Neural cell (in vitro differentiated cells): ENCODE measurements at regions not wholly inside any gene's neighbourhood (a gene's known extent, or its start where the extent isn't known, plus 50 kb on each side); places are given as distances from the start of the nearest gene placed in this dataset.

Source experiments
- H2AFZ ChIP-seq: fragments of 200-600, 300-800 bp; sonication (generic), shearing (Covaris generic); 2 replicates; pipeline ENCODE4 v1.6.0; 2014; ENCODE audit warnings: low read depth, mild to moderate bottlenecking, antibody characterized with exemption, low read length, moderate library complexity
- H3F3A ChIP-seq: fragments of 200-600 bp; shearing (Covaris generic); 2 replicates; pipeline ENCODE4 v1.6.1; 2016; ENCODE audit warnings: mild to moderate bottlenecking, moderate library complexity, mixed read lengths, antibody characterized with exemption, low read length; ENCODE audit not compliant: insufficient read depth, poor library complexity, severe bottlenecking
- H3K27ac ChIP-seq: fragments of 200-600, 300-800 bp; sonication (generic), shearing (Covaris generic); 2 replicates; pipeline ENCODE4 v1.5.1; 2014; ENCODE audit warnings: mild to moderate bottlenecking, low read length, moderate library complexity
- H3K27me3 ChIP-seq: fragments of 300-800, 200-600 bp; sonication (generic), shearing (Covaris generic); 2 replicates; pipeline ENCODE4 v1.6.0; 2014; ENCODE audit warnings: mild to moderate bottlenecking, low read depth, low read length, moderate library complexity; ENCODE audit not compliant: insufficient read depth
- H3K36me3 ChIP-seq: fragments of 300-800, 200-600 bp; sonication (generic), shearing (Covaris generic); 2 replicates; pipeline ENCODE4 v1.5.1; 2014; ENCODE audit warnings: mild to moderate bottlenecking, antibody characterized with exemption, low read length, moderate library complexity; ENCODE audit not compliant: insufficient read depth
- H3K4me2 ChIP-seq: fragments of 300-800, 200-600 bp; sonication (generic), shearing (Covaris generic); 2 replicates; pipeline ENCODE4 v1.6.0; 2014; ENCODE audit warnings: mild to moderate bottlenecking, low read length
- H3K4me3 ChIP-seq: fragments of 300-800, 200-600 bp; sonication (generic), shearing (Covaris generic); 2 replicates; pipeline ENCODE4 v1.5.1; 2014; ENCODE audit warnings: mild to moderate bottlenecking, low read length, moderate library complexity
- H3K79me2 ChIP-seq: fragments of 200-600 bp; shearing (Covaris generic); replicated peaks from 2 replicates; pipeline ENCODE4 v1.6.0; 2014; ENCODE audit warnings: mild to moderate bottlenecking, low read length, moderate library complexity; ENCODE audit not compliant: insufficient read depth
- H3K9ac ChIP-seq: fragments of 300-800, 200-600 bp; sonication (generic), shearing (Covaris generic); 2 replicates; pipeline ENCODE4 v1.6.1; 2016; ENCODE audit warnings: mild to moderate bottlenecking, low read length, mixed read lengths
- H3K9me2 ChIP-seq: fragments of 200-600 bp; shearing (Covaris generic); 2 replicates; pipeline ENCODE4 v1.6.1; 2016; ENCODE audit warnings: mild to moderate bottlenecking, low read length, mixed read lengths; ENCODE audit not compliant: insufficient read depth
- H3K9me3 ChIP-seq: fragments of 200-600, 300-800 bp; sonication (generic), shearing (Covaris generic); 2 replicates; pipeline ENCODE4 v1.6.1; 2016; ENCODE audit warnings: mild to moderate bottlenecking, mixed run types, low read length, moderate library complexity, mixed read lengths
- H4K20me1 ChIP-seq: fragments of 200-600 bp; shearing (Covaris generic); 2 replicates; pipeline ENCODE4 v1.6.1; 2016; ENCODE audit warnings: mild to moderate bottlenecking, mixed run types; ENCODE audit not compliant: insufficient read depth
- EP300 ChIP-seq: fragments of 450-650 bp; conservative IDR thresholded peaks from 2 replicates; pipeline ENCODE4 v1.6.1; 2014; ENCODE audit warnings: antibody characterized with exemption, mild to moderate bottlenecking, moderate library complexity; ENCODE audit not compliant: poor library complexity, severe bottlenecking
- EZH2 ChIP-seq: fragments of 200-600, 300-800 bp; shearing (Covaris generic), sonication (generic); IDR thresholded peaks from 2 replicates; pipeline ENCODE4 v1.6.1; 2014; ENCODE audit warnings: antibody characterized with exemption, low read length, borderline replicate concordance, mild to moderate bottlenecking; ENCODE audit not compliant: insufficient read depth, poor library complexity, severe bottlenecking
- MXI1 ChIP-seq: fragments of 450-650 bp; conservative IDR thresholded peaks from 2 replicates; pipeline ENCODE4 v1.6.1; 2014; ENCODE audit warnings: antibody characterized with exemption, mild to moderate bottlenecking; ENCODE audit not compliant: poor library complexity, severe bottlenecking
- POLR2AphosphoS5 ChIP-seq: IDR thresholded peaks from 2 replicates; pipeline ENCODE4 v1.6.1; 2012
- RAD21 ChIP-seq: fragments of 450-650 bp; conservative IDR thresholded peaks from 2 replicates; pipeline ENCODE4 v1.6.1; 2014; ENCODE audit warnings: antibody characterized with exemption, mild to moderate bottlenecking, moderate library complexity
- SMC3 ChIP-seq: fragments of 450-650 bp; conservative IDR thresholded peaks from 2 replicates; pipeline ENCODE4 v1.6.1; 2014; ENCODE audit warnings: antibody characterized with exemption, mild to moderate bottlenecking, moderate library complexity; ENCODE audit not compliant: poor library complexity
- TAF1 ChIP-seq: IDR thresholded peaks from 2 replicates; pipeline ENCODE4 v1.6.1; 2012; ENCODE audit warnings: low read depth
- TF ChIP-seq, protein P1 (sequence below): fragments of 450-650 bp; IDR thresholded peaks from 2 replicates; pipeline ENCODE4 v1.5.1; 2014; ENCODE audit warnings: antibody characterized with exemption, mild to moderate bottlenecking, moderate library complexity; ENCODE audit not compliant: poor library complexity, severe bottlenecking
- TF ChIP-seq, protein P2 (sequence below): IDR thresholded peaks from 2 replicates; pipeline ENCODE4 v1.6.1; 2012; ENCODE audit warnings: borderline replicate concordance

DNA sequence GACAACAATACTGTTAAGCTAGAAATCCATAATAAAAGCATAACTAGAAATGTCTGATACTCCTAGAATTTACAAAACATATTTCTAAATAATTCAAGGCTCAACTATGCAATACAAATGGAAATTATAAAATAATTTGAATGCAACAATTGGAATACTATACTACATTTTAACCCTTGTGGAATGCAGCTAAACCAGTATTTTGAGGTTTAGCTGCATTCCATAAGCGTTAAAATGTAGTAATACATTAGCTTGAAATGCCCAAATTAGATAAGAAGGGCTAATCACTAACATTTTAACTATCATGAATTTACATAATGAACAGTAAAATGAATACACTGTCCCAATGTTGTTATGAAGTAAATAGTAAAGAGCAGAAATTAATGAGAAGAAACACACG is 617.2 kb upstream of the CHORDC1 start:
- H2AFZ ChIP-seq = no peak overlapping the region
- H3K27ac ChIP-seq = no peak overlapping the region
- no peak overlapping the region for H3K9ac ChIP-seq
- H3K9me3 ChIP-seq = no peaks in the 10 kb centered on the region
- no peaks in the 10 kb centered on the region for H3K27me3 ChIP-seq
- TF ChIP-seq POLR2AphosphoS5 (no peak), RAD21 (no peak), MXI1 (no peak), EZH2 (no peak), EP300 (no peak)
- TF ChIP-seq, protein P1, sequence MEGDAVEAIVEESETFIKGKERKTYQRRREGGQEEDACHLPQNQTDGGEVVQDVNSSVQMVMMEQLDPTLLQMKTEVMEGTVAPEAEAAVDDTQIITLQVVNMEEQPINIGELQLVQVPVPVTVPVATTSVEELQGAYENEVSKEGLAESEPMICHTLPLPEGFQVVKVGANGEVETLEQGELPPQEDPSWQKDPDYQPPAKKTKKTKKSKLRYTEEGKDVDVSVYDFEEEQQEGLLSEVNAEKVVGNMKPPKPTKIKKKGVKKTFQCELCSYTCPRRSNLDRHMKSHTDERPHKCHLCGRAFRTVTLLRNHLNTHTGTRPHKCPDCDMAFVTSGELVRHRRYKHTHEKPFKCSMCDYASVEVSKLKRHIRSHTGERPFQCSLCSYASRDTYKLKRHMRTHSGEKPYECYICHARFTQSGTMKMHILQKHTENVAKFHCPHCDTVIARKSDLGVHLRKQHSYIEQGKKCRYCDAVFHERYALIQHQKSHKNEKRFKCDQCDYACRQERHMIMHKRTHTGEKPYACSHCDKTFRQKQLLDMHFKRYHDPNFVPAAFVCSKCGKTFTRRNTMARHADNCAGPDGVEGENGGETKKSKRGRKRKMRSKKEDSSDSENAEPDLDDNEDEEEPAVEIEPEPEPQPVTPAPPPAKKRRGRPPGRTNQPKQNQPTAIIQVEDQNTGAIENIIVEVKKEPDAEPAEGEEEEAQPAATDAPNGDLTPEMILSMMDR = no peak
- H4K20me1 ChIP-seq = no peaks in the 10 kb centered on the region
- no peak overlapping the region for H3K4me3 ChIP-seq
- H3K9me2 ChIP-seq = no peaks in the 10 kb centered on the region
- no peaks in the 10 kb centered on the region for H3K36me3 ChIP-seq
- no peak overlapping the region for H3K4me2 ChIP-seq
- no peaks in the 10 kb centered on the region for H3K79me2 ChIP-seq
- no peaks in the 10 kb centered on the region for H3F3A ChIP-seq

DNA sequence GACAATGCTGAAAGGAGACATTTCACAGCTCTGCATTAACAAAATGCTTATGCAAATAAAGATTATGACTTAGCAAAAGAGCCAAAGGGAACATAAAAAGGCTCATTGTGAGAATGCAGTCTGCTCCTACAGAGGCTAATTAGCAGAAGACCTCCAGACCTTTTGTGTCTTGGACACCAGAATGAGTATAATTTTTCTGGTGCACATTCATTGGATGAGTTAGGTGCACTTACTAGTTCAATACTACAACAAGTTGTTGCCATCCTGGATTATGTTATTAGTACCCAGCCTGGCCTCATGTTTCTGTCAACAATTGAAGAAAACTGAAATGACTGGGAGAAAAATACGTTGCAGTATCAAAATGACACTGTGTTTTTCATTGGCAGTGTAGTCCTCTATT is 613.2 kb upstream of the CHORDC1 start:
- Histone ChIP-seq H3K27ac (no peak overlapping the region), H3K27me3 (no peaks in the 10 kb centered on the region), H3K9me3 (no peaks in the 10 kb centered on the region), H3K36me3 (no peaks in the 10 kb centered on the region), H3K9me2 (no peaks in the 10 kb centered on the region), H3K9ac (no peak overlapping the region), H3F3A (no peaks in the 10 kb centered on the region), H2AFZ (no peak overlapping the region), H3K4me2 (no peak overlapping the region), H3K4me3 (no peak overlapping the region), H3K79me2 (no peaks in the 10 kb centered on the region), H4K20me1 (no peaks in the 10 kb centered on the region)
- no peak for TF ChIP-seq TAF1
- TF ChIP-seq EP300 = no peak
- no peak for TF ChIP-seq MXI1
- TF ChIP-seq, protein P1 = no peak
- TF ChIP-seq POLR2AphosphoS5 = no peak
- TF ChIP-seq SMC3 = no peak
- TF ChIP-seq RAD21 = no peak
- TF ChIP-seq, protein P2, sequence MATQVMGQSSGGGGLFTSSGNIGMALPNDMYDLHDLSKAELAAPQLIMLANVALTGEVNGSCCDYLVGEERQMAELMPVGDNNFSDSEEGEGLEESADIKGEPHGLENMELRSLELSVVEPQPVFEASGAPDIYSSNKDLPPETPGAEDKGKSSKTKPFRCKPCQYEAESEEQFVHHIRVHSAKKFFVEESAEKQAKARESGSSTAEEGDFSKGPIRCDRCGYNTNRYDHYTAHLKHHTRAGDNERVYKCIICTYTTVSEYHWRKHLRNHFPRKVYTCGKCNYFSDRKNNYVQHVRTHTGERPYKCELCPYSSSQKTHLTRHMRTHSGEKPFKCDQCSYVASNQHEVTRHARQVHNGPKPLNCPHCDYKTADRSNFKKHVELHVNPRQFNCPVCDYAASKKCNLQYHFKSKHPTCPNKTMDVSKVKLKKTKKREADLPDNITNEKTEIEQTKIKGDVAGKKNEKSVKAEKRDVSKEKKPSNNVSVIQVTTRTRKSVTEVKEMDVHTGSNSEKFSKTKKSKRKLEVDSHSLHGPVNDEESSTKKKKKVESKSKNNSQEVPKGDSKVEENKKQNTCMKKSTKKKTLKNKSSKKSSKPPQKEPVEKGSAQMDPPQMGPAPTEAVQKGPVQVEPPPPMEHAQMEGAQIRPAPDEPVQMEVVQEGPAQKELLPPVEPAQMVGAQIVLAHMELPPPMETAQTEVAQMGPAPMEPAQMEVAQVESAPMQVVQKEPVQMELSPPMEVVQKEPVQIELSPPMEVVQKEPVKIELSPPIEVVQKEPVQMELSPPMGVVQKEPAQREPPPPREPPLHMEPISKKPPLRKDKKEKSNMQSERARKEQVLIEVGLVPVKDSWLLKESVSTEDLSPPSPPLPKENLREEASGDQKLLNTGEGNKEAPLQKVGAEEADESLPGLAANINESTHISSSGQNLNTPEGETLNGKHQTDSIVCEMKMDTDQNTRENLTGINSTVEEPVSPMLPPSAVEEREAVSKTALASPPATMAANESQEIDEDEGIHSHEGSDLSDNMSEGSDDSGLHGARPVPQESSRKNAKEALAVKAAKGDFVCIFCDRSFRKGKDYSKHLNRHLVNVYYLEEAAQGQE = no peak
- no peak for TF ChIP-seq EZH2
